Adrenal gland (tissue), 5 donors: ENCODE measurements at regions not wholly inside any gene's neighbourhood (a gene's known extent, or its start where the extent isn't known, plus 50 kb on each side); places are given as distances from the start of the nearest gene placed in this dataset.

Experiments
- CTCF ChIP-seq, 6 experiments: fragments of 450-650 bp in 4 of 6; fragments of 200-600 bp in 2 of 6; sonication (generic) in 1 of 6; IDR thresholded peaks; 1 replicate in 5 of 6; 2 replicates in 1 of 6; pipeline versions ENCODE4 v1.5.1 to v1.8.0; 2016 to 2021; ENCODE audit warnings: antibody characterized with exemption in 6 of 6, mild to moderate bottlenecking in 2 of 6, moderate library complexity in 1 of 6
- POLR2A ChIP-seq, 2 donors: fragments of 450-650 bp; IDR thresholded peaks; one replicate each; pipeline ENCODE4 v1.6.1; 2017; ENCODE audit warnings: antibody characterized with exemption in 2 of 2, mild to moderate bottlenecking in 2 of 2, moderate library complexity in 1 of 2
- donor health status: DM: no; HTN: no; CAD: no.

- TF ChIP-seq CTCF (IDR thresholded peaks at IDR 0.05) (no peak), POLR2A (IDR thresholded peaks at IDR 0.05) (no peak)
Measured at GRCh38 chr10:129110780-129111179, 356.3 kb upstream of the MGMT start.
